IMR-90 (cell line): ENCODE measurements at regions not wholly inside any gene's neighbourhood (a gene's known extent, or its start where the extent isn't known, plus 50 kb on each side); places are given as distances from the start of the nearest gene placed in this dataset.
"Not testable (repeated sequence)": the region's sequence is repeated elsewhere in the genome, so short reads cannot be mapped to it uniquely, and the experiment has no call there.

ENCODE experiments used
- ATAC-seq: fragments of 200-7000 bp; cut with Tn5 transposase; 2 replicates; pipeline ENCODE4 v1.9.1; 2020; ENCODE audit warnings: low read depth, mild to moderate bottlenecking, moderate library complexity
- BruUV-seq: library from RNA; stranded (reverse); fragments of 400-500 nt; replicated peaks from 2 replicates; lab custom pipeline; 2021; lab: Mats Ljungman, UMichigan
- CTCF ChIA-PET: fragments of 300-600 bp; formaldehyde crosslinking; extraction: SDS; loops from one replicate; lab custom pipeline; 2021; ENCODE audit warnings: antibody characterized with exemption; lab: Yijun Ruan, JAX
- POLR2A ChIA-PET: fragments of 300-600 bp; sonication (Branson Sonifier 250); formaldehyde crosslinking; loops from one replicate; lab custom pipeline; 2022; ENCODE audit warnings: antibody characterized with exemption; ENCODE audit not compliant: unreplicated experiment; lab: Charles Lee
- DNase-seq: peaks from one replicate; pipeline ENCODE4 v3.0.0; 2013
- H2AFZ ChIP-seq: replicated peaks from 2 replicates; pipeline ENCODE3; 2013; ENCODE audit warnings: low read length, mild to moderate bottlenecking; ENCODE audit not compliant: poor library complexity
- H2AK5ac ChIP-seq: 2 replicates; pipeline ENCODE4 v1.6.1; 2013; ENCODE audit warnings: low read depth, low read length, inconsistent platforms
- H2AK9ac ChIP-seq: replicated peaks from 2 replicates; pipeline ENCODE3; 2013; ENCODE audit warnings: mild to moderate bottlenecking, low read depth, low read length, moderate library complexity; ENCODE audit not compliant: poor library complexity
- H2BK120ac ChIP-seq: 2 replicates; pipeline ENCODE4 v1.6.1; 2013; ENCODE audit warnings: low read depth, low read length, inconsistent platforms
- H2BK15ac ChIP-seq: 3 replicates; pipeline ENCODE4 v1.6.1; 2013; ENCODE audit warnings: low read depth, low read length, inconsistent platforms
- H2BK20ac ChIP-seq: 2 replicates; pipeline ENCODE4 v1.6.1; 2013; ENCODE audit warnings: low read depth, mild to moderate bottlenecking, inconsistent platforms, low read length, moderate library complexity
- H2BK5ac ChIP-seq: 2 replicates; pipeline ENCODE4 v1.6.1; 2013; ENCODE audit warnings: mild to moderate bottlenecking, low read depth, low read length, inconsistent platforms; ENCODE audit not compliant: poor library complexity, severe bottlenecking
- H3K14ac ChIP-seq: replicated peaks from 2 replicates; pipeline ENCODE4 v1.6.1; 2013; ENCODE audit warnings: low read depth, low read length, inconsistent platforms
- H3K18ac ChIP-seq: 2 replicates; pipeline ENCODE4 v1.6.1; 2013; ENCODE audit warnings: low read depth, low read length, control low read depth
- H3K23ac ChIP-seq: 2 replicates; pipeline ENCODE4 v1.6.1; 2013; ENCODE audit warnings: low read depth, low read length, inconsistent platforms
- H3K27ac ChIP-seq: 2 replicates; pipeline ENCODE4 v1.5.1; 2013; ENCODE audit warnings: mild to moderate bottlenecking, control low read depth, low read length; ENCODE audit not compliant: insufficient read depth
- H3K27me3 ChIP-seq: 2 replicates; pipeline ENCODE4 v1.6.1; 2013; ENCODE audit warnings: low read length; ENCODE audit not compliant: control insufficient read depth, insufficient read depth
- H3K36me3 ChIP-seq: 2 replicates; pipeline ENCODE4 v1.6.1; 2013; ENCODE audit warnings: low read length, mixed read lengths; ENCODE audit not compliant: control insufficient read depth, insufficient read depth
- H3K4ac ChIP-seq: 2 replicates; pipeline ENCODE4 v1.6.1; 2013; ENCODE audit warnings: low read depth, low read length, inconsistent platforms
- H3K4me1 ChIP-seq: 2 replicates; pipeline ENCODE4 v1.6.1; 2013; ENCODE audit warnings: low read length, mixed read lengths; ENCODE audit not compliant: control insufficient read depth, insufficient read depth
- H3K4me2 ChIP-seq: 2 replicates; pipeline ENCODE4 v1.6.1; 2013; ENCODE audit warnings: low read depth, mild to moderate bottlenecking, control low read depth, low read length, moderate library complexity
- H3K4me3 ChIP-seq: 2 replicates; pipeline ENCODE4 v1.5.1; 2013; ENCODE audit warnings: low read depth, mild to moderate bottlenecking, control low read depth, low read length, moderate library complexity; ENCODE audit not compliant: insufficient read depth
- H3K56ac ChIP-seq: 2 replicates; pipeline ENCODE4 v1.6.1; 2013; ENCODE audit warnings: low read length, inconsistent platforms; ENCODE audit not compliant: insufficient read depth; ENCODE audit errors: extremely low read depth
- H3K79me1 ChIP-seq, 2 experiments: 2 replicates each; pipeline ENCODE4 v1.6.1; 2013; ENCODE audit warnings: low read length in 2 of 2, inconsistent platforms in 1 of 2, low read depth in 1 of 2
- H3K9ac ChIP-seq: 2 replicates; pipeline ENCODE4 v1.6.1; 2013; ENCODE audit warnings: low read depth, low read length, control low read depth
- H3K9me1 ChIP-seq: 2 replicates; pipeline ENCODE4 v1.6.1; 2013; ENCODE audit warnings: low read length, inconsistent platforms; ENCODE audit not compliant: insufficient read depth
- H3K9me3 ChIP-seq: 2 replicates; pipeline ENCODE4 v1.6.1; 2013; ENCODE audit warnings: low read length; ENCODE audit not compliant: control insufficient read depth, insufficient read depth
- H4K20me1 ChIP-seq: 2 replicates; pipeline ENCODE4 v1.6.1; 2013; ENCODE audit warnings: low read length, inconsistent platforms; ENCODE audit not compliant: insufficient read depth
- H4K5ac ChIP-seq: 2 replicates; pipeline ENCODE4 v1.6.1; 2013; ENCODE audit warnings: mild to moderate bottlenecking, low read depth, low read length, control low read depth
- H4K8ac ChIP-seq, 2 experiments: 2 replicates each; pipeline ENCODE4 v1.6.1; 2013; ENCODE audit warnings: low read depth in 2 of 2, low read length in 2 of 2, control low read depth in 1 of 2, inconsistent platforms in 1 of 2
- H4K91ac ChIP-seq: 2 replicates; pipeline ENCODE4 v1.6.1; 2013; ENCODE audit warnings: low read depth, low read length, inconsistent platforms; ENCODE audit not compliant: insufficient read depth
- CEBPB ChIP-seq: IDR thresholded peaks from 2 replicates; pipeline ENCODE4 v1.6.1; 2012; ENCODE audit warnings: low read depth, low read length, improper control_type of control experiment
- ELK1 ChIP-seq: fragments of 150-350 bp; IDR thresholded peaks from 2 replicates; pipeline ENCODE4 v1.6.1; 2016; ENCODE audit warnings: low read depth, mild to moderate bottlenecking, low read length, moderate library complexity, borderline replicate concordance
- MAFK ChIP-seq: IDR thresholded peaks from 2 replicates; pipeline ENCODE4 v1.6.1; 2012; ENCODE audit warnings: low read depth, low read length, improper control_type of control experiment
- RFX5 ChIP-seq: IDR thresholded peaks from 2 replicates; pipeline ENCODE4 v1.8.0; 2012; ENCODE audit warnings: low read depth, mild to moderate bottlenecking, low read length, moderate library complexity
- SMC3 ChIP-seq: fragments of 150-350 bp; IDR thresholded peaks from 2 replicates; pipeline ENCODE4 v1.6.1; 2016; ENCODE audit warnings: low read depth, mild to moderate bottlenecking, antibody characterized with exemption, low read length, moderate library complexity
- WGBS, 2 experiments: methylation state at CpG; one replicate each; pipeline versions ENCODE4 v1.1.5 to v1.1.7; 2013; ENCODE audit warnings: missing lambda C conversion rate in 2 of 2; ENCODE audit not compliant: insufficient read length in 1 of 2; ENCODE audit errors: extremely low coverage in 2 of 2; 5-methylcytosine and 5-hydroxymethylcytosine counted together
- dilution Hi-C: fragments of 300-500 bp; cut with HindIII; formaldehyde crosslinking; loops from one replicate; pipeline ENCODE4 v1.14.3; 2018; ENCODE audit warnings: low sequenced_read_pairs; ENCODE audit not compliant: unreplicated experiment
- in situ Hi-C: fragments of 300-500 bp; cut with MboI; formaldehyde crosslinking; loops from 3 replicates; pipeline ENCODE4 v1.14.3; 2019; ENCODE audit warnings: low sequenced_read_pairs, inconsistent platforms, mixed read lengths
- intact Hi-C: fragments of 100-400 bp; cut with micrococcal nuclease; formaldehyde crosslinking; loops from 2 replicates; pipeline ENCODE4 v1.10.0; 2022
- TF ChIP-seq, protein P1 (sequence below): fragments of 150-350 bp; IDR thresholded peaks from 2 replicates; pipeline ENCODE4 v1.6.1; 2017; ENCODE audit warnings: mild to moderate bottlenecking, antibody characterized with exemption, low read length, low read depth

- no peak for DNase-seq
- H3K27ac ChIP-seq = no peak overlapping the region
- WGBS, 2 experiments = no CpG with 5 or more reads among the region's 2 CpGs
Observed at GRCh38 chr3:144746631-144747030, 775.0 kb downstream of the DIPK2A start.

DNA sequence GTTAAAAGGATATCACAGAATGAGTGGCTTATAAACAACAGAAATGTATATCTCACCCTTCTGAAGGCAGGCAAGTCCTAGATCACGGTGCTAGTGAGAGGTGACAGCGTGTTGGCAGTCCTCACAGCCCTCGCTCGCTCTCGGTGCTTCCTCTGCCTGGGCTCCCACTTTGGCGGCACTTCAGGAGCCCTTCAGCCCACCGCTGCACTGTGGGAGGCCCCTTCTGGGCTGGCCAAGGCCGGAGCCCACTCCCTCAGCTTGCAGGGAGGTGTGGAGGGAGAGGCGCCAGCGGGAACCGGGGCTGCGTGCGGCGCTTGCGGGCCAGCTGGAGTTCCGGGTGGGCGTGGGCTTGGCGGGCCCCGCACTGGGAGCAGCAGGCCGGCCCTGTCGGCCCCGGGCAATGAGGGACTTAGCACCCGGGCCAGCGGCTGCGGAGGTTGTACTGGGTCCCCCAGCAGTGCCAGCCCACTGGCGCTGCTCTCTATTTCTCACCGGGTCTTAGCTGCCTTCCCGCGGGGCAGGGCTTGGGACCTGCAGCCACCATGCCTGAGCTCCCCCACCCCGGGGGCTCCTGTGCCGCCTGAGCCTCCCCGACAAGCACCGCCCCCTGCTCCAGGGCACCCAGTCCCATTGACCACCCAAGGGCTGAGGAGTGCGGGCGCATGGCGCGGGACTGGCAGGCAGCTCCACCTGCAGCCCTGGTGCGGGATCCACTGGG, 778.1 kb downstream of the DIPK2A start:
- H3K4me1 ChIP-seq, BruUV-seq, H3K27ac ChIP-seq, H2AK9ac ChIP-seq, H3K4ac ChIP-seq, intact Hi-C loops, H3K4me3 ChIP-seq, in situ Hi-C loops, H4K20me1 ChIP-seq, H3K9me1 ChIP-seq, POLR2A ChIA-PET, H3K56ac ChIP-seq, H4K91ac ChIP-seq, H3K18ac ChIP-seq, CTCF ChIA-PET, dilution Hi-C loops, H4K8ac ChIP-seq, H2BK20ac ChIP-seq, H3K4me2 ChIP-seq, H3K9me3 ChIP-seq, H2AFZ ChIP-seq, H3K27me3 ChIP-seq, H3K14ac ChIP-seq, H2BK5ac ChIP-seq, DNase-seq, H2BK15ac ChIP-seq, H3K9ac ChIP-seq, H2BK120ac ChIP-seq, H3K36me3 ChIP-seq, H2AK5ac ChIP-seq, H3K23ac ChIP-seq, H3K79me1 ChIP-seq, H4K5ac ChIP-seq, ATAC-seq: not testable (repeated sequence)
- WGBS, 2 experiments = 92% methylated on average over 12 of the region's 38 CpGs; no CpG with 5 or more reads in 1 of the 2 experiments

More at GRCh38 chr3:144746631-144747030, 775.0 kb downstream of the DIPK2A start:
- H2BK5ac ChIP-seq = no peak overlapping the region
- no peak overlapping the region for H3K9ac ChIP-seq
- H2AFZ ChIP-seq = no peak overlapping the region
- no peak overlapping the region for H4K5ac ChIP-seq
- H4K20me1 ChIP-seq = no peaks in the 10 kb centered on the region
- no peak overlapping the region for H2AK9ac ChIP-seq
- ATAC-seq = peak; percentile 44; the same call in 1 of the 2 replicates
- H3K27me3 ChIP-seq = no peaks in the 10 kb centered on the region
- no TSS peak for BruUV-seq
- in situ Hi-C loops (no loop called here), intact Hi-C loops (no loop called here), dilution Hi-C loops (no loop called here)
- TF ChIP-seq RFX5 = no peak
- no peak for TF ChIP-seq MAFK
- TF ChIP-seq, protein P1, sequence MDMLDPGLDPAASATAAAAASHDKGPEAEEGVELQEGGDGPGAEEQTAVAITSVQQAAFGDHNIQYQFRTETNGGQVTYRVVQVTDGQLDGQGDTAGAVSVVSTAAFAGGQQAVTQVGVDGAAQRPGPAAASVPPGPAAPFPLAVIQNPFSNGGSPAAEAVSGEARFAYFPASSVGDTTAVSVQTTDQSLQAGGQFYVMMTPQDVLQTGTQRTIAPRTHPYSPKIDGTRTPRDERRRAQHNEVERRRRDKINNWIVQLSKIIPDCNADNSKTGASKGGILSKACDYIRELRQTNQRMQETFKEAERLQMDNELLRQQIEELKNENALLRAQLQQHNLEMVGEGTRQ = no peak
- no peak for TF ChIP-seq ELK1
- no peak for TF ChIP-seq CEBPB
- TF ChIP-seq SMC3 = no peak
- no peak overlapping the region for H4K8ac ChIP-seq
- ChIA-PET POLR2A (no interaction called here), CTCF (no interaction called here)
- no peak overlapping the region for H3K4ac ChIP-seq
- H3K56ac ChIP-seq = no peak overlapping the region
- no peaks in the 10 kb centered on the region for H3K79me1 ChIP-seq
- H3K14ac ChIP-seq = no peak overlapping the region
- no peaks in the 10 kb centered on the region for H3K9me1 ChIP-seq
- no peak overlapping the region for H3K4me3 ChIP-seq
- H4K91ac ChIP-seq = no peak overlapping the region
- no peak overlapping the region for H2BK120ac ChIP-seq
- no peak overlapping the region for H3K4me2 ChIP-seq
- H3K36me3 ChIP-seq = no peaks in the 10 kb centered on the region
- H2BK20ac ChIP-seq = no peak overlapping the region
- no peaks in the 10 kb centered on the region for H3K4me1 ChIP-seq
- H2BK15ac ChIP-seq = no peak overlapping the region
- H3K18ac ChIP-seq = no peak overlapping the region
- H3K23ac ChIP-seq = no peak overlapping the region
- no peaks in the 10 kb centered on the region; the same call in 1 of the 2 replicates for H3K9me3 ChIP-seq
- H2AK5ac ChIP-seq = no peak overlapping the region
